Osteocyte (in vitro differentiated cells): ENCODE measurements at regions not wholly inside any gene's neighbourhood (a gene's known extent, or its start where the extent isn't known, plus 50 kb on each side); places are given as distances from the start of the nearest gene placed in this dataset.

ENCODE experiments used
- DNase-seq: peaks from one replicate; pipeline ENCODE4 v3.0.0; 2021; ENCODE audit warnings: mixed read lengths; ENCODE audit not compliant: unreplicated experiment; ENCODE audit errors: extremely low spot score
- H3K27ac Mint-ChIP-seq: one replicate; pipeline ENCODE4 v1.8.0; 2021; ENCODE audit warnings: mild to moderate bottlenecking, mixed read lengths; ENCODE audit not compliant: unreplicated experiment
- H3K27me3 Mint-ChIP-seq: one replicate; pipeline ENCODE4 v1.8.0; 2021; ENCODE audit warnings: mixed read lengths; ENCODE audit not compliant: unreplicated experiment
- H3K36me3 Mint-ChIP-seq: one replicate; pipeline ENCODE4 v1.8.0; 2021; ENCODE audit warnings: mixed read lengths; ENCODE audit not compliant: unreplicated experiment
- H3K4me1 Mint-ChIP-seq: one replicate; pipeline ENCODE4 v1.8.0; 2021; ENCODE audit warnings: mixed read lengths; ENCODE audit not compliant: unreplicated experiment
- H3K4me3 Mint-ChIP-seq: one replicate; pipeline ENCODE4 v1.8.0; 2021; ENCODE audit warnings: mild to moderate bottlenecking, moderate library complexity, mixed read lengths; ENCODE audit not compliant: unreplicated experiment
- H3K9me3 Mint-ChIP-seq: one replicate; pipeline ENCODE4 v1.8.0; 2021; ENCODE audit warnings: mixed read lengths; ENCODE audit not compliant: unreplicated experiment
- TF ChIP-seq, protein P1 (sequence below): fragments of 200-600 bp; sonication (generic); IDR thresholded peaks from 2 replicates; pipeline ENCODE4 v1.5.0; 2021; ENCODE audit warnings: antibody characterized with exemption, mild to moderate bottlenecking, moderate library complexity

DNA sequence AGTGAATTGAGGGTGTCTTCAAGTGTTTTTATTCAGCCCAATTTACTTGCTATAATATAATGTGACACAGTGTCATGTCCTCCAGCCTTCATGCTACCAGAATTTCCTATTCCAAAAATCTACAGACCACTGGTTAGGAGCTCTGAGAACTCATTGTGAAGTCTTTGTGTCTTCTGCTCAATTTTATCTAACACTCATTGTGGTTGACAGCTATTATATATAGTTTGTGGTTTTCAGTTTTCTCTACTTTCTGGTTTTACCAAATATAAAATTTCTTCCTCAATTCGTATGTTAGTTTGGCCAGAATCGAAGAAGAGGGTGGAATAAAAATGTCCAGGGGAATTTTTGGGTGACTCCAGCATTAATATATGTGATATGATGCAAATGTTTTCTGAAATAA is 509.3 kb upstream of the NUDT12 start:
- no peaks in the 10 kb centered on the region for H3K36me3 Mint-ChIP-seq
- H3K27me3 Mint-ChIP-seq: no peaks in the 10 kb centered on the region
- H3K4me1 Mint-ChIP-seq: no peaks in the 10 kb centered on the region
- H3K9me3 Mint-ChIP-seq: peaks cover 3% of the 10 kb centered on the region
- no peak overlapping the region for H3K27ac Mint-ChIP-seq
- H3K4me3 Mint-ChIP-seq: no peak overlapping the region
- no peak for DNase-seq
- TF ChIP-seq, protein P1, sequence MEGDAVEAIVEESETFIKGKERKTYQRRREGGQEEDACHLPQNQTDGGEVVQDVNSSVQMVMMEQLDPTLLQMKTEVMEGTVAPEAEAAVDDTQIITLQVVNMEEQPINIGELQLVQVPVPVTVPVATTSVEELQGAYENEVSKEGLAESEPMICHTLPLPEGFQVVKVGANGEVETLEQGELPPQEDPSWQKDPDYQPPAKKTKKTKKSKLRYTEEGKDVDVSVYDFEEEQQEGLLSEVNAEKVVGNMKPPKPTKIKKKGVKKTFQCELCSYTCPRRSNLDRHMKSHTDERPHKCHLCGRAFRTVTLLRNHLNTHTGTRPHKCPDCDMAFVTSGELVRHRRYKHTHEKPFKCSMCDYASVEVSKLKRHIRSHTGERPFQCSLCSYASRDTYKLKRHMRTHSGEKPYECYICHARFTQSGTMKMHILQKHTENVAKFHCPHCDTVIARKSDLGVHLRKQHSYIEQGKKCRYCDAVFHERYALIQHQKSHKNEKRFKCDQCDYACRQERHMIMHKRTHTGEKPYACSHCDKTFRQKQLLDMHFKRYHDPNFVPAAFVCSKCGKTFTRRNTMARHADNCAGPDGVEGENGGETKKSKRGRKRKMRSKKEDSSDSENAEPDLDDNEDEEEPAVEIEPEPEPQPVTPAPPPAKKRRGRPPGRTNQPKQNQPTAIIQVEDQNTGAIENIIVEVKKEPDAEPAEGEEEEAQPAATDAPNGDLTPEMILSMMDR: no peak

DNA sequence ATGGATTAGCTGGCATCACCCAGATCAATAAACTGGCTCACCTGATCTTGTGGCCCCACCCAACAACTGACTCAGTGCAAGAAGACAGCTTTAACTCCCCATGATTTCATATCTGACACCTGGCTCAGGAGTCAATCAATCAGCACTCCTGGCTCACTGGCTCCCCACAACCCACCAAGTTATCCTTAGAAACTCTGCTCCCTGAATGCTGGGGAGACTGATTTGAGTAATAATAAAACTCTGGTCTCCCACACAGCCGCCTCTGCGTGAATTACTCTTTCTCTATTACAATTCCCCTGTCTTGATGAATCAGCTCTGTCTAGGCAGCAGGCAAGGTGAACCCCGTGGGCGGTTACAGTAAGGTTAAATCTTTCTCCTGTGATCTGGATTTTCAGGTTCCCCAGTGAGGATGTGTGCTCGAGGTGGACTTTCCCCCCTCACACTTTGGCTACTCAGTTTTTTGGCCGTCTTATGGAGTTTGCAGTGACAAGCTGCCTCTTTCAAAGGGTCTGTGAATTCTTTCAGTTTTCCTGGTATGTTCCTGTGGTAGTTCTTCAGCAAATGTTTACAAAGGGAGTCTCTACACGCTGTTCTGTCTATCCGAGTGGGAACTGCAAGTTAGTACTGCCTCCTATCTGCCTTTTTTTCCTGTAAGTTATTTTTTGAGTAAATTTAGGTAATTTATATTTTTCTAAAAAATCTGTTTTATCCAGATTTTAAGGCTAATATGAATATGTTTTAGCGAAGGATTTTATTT is 500.2 kb upstream of the NUDT12 start:
- TF ChIP-seq, protein P1: no peak
- H3K27ac Mint-ChIP-seq: no peak overlapping the region
- no peaks in the 10 kb centered on the region for H3K4me1 Mint-ChIP-seq
- H3K27me3 Mint-ChIP-seq: peaks cover 3% of the 10 kb centered on the region
- peaks cover 4% of the 10 kb centered on the region for H3K9me3 Mint-ChIP-seq
- H3K4me3 Mint-ChIP-seq: no peak overlapping the region
- no peak for DNase-seq
- no peaks in the 10 kb centered on the region for H3K36me3 Mint-ChIP-seq

DNA sequence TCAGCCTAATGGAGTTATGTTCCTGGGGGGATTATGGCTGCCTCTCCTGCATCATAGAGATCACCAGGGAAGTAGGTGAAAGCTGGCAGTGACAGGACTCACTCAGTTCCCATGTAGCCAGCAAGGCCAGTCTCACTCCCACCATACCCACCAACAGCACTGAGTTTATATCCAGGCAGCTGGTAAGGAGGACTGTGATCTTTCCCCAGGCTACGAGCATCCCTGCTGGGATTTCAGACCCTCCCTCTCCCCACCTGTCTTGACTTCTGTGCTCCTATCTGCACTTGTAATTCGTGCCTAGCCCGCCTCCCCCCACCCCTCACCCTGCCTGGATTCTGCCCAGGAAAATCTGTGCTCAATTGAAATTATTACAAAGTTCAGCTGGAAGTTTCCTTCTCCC is 499.1 kb upstream of the NUDT12 start:
- DNase-seq: no peak
- peaks cover 4% of the 10 kb centered on the region for H3K9me3 Mint-ChIP-seq
- no peaks in the 10 kb centered on the region for H3K36me3 Mint-ChIP-seq
- H3K27me3 Mint-ChIP-seq: peaks cover 3% of the 10 kb centered on the region
- no peak overlapping the region for H3K4me3 Mint-ChIP-seq
- TF ChIP-seq, protein P1: no peak
- H3K4me1 Mint-ChIP-seq: no peaks in the 10 kb centered on the region
- H3K27ac Mint-ChIP-seq: no peak overlapping the region

DNA sequence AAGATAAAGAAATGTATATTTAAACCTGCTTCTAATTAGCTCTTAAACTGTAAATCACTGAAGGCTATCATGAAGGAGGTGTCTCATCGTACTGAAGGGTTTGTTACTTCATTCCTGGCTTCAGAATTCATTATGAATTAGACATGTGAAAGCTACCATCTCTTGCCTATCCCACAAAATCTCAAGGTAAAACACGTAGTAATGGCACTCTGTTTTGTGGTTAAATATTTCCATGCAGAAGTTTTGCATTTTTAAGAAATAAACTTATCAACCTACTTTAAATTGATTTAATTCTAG is 490.7 kb upstream of the NUDT12 start:
- H3K9me3 Mint-ChIP-seq: no peaks in the 10 kb centered on the region
- peaks cover 4% of the 10 kb centered on the region for H3K4me1 Mint-ChIP-seq
- DNase-seq: no peak
- no peak overlapping the region for H3K27ac Mint-ChIP-seq
- H3K36me3 Mint-ChIP-seq: no peaks in the 10 kb centered on the region
- H3K4me3 Mint-ChIP-seq: no peak overlapping the region
- peaks cover 3% of the 10 kb centered on the region for H3K27me3 Mint-ChIP-seq
- TF ChIP-seq, protein P1: no peak

DNA sequence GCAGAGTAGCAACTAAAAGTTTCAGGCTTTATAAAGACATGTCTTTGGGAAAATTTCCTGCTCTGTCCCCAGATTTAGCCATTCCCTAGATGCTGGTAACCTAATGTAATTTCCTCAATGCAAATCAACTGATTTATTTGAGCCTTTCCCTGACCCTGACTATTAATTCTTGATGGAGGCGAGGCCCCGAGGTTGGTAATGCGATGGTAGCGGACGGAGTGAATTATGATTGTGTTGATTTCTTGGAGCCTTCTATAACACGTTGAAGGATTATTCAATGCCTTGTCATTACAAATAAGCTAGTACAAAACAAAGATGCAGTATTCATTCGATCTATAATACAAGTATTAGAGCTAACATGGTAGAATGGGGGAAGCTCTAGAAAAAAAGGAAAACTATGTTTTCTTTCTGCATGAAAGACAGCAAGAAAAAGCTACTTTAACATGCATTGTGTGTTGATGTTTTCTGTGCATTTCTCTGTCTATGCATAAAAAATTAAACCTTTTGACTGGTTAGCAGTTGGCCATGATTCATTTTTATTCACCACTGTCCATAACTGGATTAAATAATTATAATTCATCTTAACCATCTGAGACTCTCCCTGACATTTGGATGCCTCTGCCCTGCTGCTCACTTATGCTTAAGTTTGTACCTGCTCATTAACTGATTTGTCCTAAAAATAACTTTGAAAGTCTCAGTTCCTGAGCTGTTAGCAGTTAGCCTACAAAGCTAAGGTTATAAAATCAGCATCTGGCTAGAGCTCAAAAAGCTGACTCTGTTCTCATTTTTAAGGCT is 490.2 kb upstream of the NUDT12 start:
- TF ChIP-seq, protein P1: no peak
- H3K4me3 Mint-ChIP-seq: no peak overlapping the region

More for the DNA sequence above, 490.2 kb upstream of the NUDT12 start:
- H3K9me3 Mint-ChIP-seq: no peaks in the 10 kb centered on the region
- no peaks in the 10 kb centered on the region for H3K36me3 Mint-ChIP-seq
- no peak overlapping the region for H3K27ac Mint-ChIP-seq
- peaks cover 4% of the 10 kb centered on the region for H3K4me1 Mint-ChIP-seq
- no peak for DNase-seq
- H3K27me3 Mint-ChIP-seq: no peaks in the 10 kb centered on the region
